HepG2 (cell line): ENCODE measurements at regions not wholly inside any gene's neighbourhood (a gene's known extent, or its start where the extent isn't known, plus 50 kb on each side); places are given as distances from the start of the nearest gene placed in this dataset.

Experiments
- ATAC-seq: fragments of 200-7000 bp; cut with Tn5 transposase; 3 replicates; pipeline ENCODE4 v1.9.1; 2020; ENCODE audit warnings: mild to moderate bottlenecking, moderate library complexity
- BruUV-seq: library from RNA; stranded (reverse); fragments of 400-500 nt; replicated peaks from 2 replicates; lab custom pipeline; 2021; lab: Mats Ljungman, UMichigan
- CTCF ChIA-PET: fragments of 300-600 bp; formaldehyde crosslinking; extraction: SDS; loops from one replicate; lab custom pipeline; 2021; ENCODE audit warnings: low total read pairs, inconsistent platforms, low intra/inter-chr PET ratio; lab: Yijun Ruan, JAX
- POLR2A ChIA-PET: fragments of 350-600 bp; sonication (Branson Sonifier 250); formaldehyde crosslinking; loops from one replicate; lab custom pipeline; 2020; ENCODE audit warnings: antibody characterized with exemption, inconsistent platforms; lab: Yijun Ruan, JAX
- DNase-seq: peaks from one replicate; pipeline ENCODE4 v3.0.0-alpha.2; 2015; ENCODE audit warnings: low spot score
- FAIRE-seq: peaks from 3 replicates; lab custom pipeline; 2011; peaks lifted over from hg19 to GRCh38; lab: Jason Lieb, UNC
- H2AFZ ChIP-seq: one replicate; pipeline ENCODE4 v1.6.1; 2011; ENCODE audit warnings: low read length, inconsistent platforms
- H3K27ac ChIP-seq: fragments of 300-600 bp; 3 replicates; pipeline ENCODE4 v1.8.0; 2011; ENCODE audit warnings: mixed run types, mild to moderate bottlenecking, mixed read lengths, low read length, inconsistent platforms; ENCODE audit not compliant: insufficient read depth; ENCODE audit errors: extremely low read length
- H3K27me3 ChIP-seq, 2 experiments: fragments of 200-600 bp in 1 of 2; 2 replicates in 1 of 2; 3 replicates in 1 of 2; pipeline versions ENCODE4 v1.6.0 to v1.8.0; 2011; ENCODE audit warnings: low read length in 2 of 2, mild to moderate bottlenecking in 2 of 2, moderate library complexity in 2 of 2, inconsistent platforms in 1 of 2; ENCODE audit not compliant: insufficient read depth in 2 of 2, control insufficient read depth in 1 of 2
- H3K36me3 ChIP-seq, 2 experiments: fragments of 200-600 bp in 1 of 2; replicated peaks in 1 of 2; 2 replicates in 1 of 2; 3 replicates in 1 of 2; pipeline versions ENCODE4 v1.5.1 to v1.8.0; 2011; ENCODE audit warnings: low read length in 2 of 2, inconsistent platforms in 1 of 2; ENCODE audit not compliant: insufficient read depth in 2 of 2, control insufficient read depth in 1 of 2
- H3K4me1 ChIP-seq: 2 replicates; pipeline ENCODE4 v1.5.1; 2012; ENCODE audit warnings: low read length, inconsistent platforms; ENCODE audit not compliant: insufficient read depth
- H3K4me2 ChIP-seq: 2 replicates; pipeline ENCODE4 v1.6.0; 2011; ENCODE audit warnings: low read depth, low read length, inconsistent platforms
- H3K4me3 ChIP-seq, 3 experiments: fragments of 200-600 bp in 1 of 3; sonication (generic), shearing (Covaris generic) in 1 of 3; replicated peaks in 1 of 3; 2 replicates each; pipeline ENCODE4 v1.5.1; 2011 to 2016; ENCODE audit warnings: low read length in 3 of 3, inconsistent platforms in 2 of 3, low read depth in 2 of 3, mild to moderate bottlenecking in 2 of 3, control low read depth in 1 of 3, mixed read lengths in 1 of 3; ENCODE audit not compliant: insufficient read depth in 1 of 3
- H3K79me2 ChIP-seq: one replicate; pipeline ENCODE4 v1.6.1; 2011; ENCODE audit warnings: low read length, inconsistent platforms; ENCODE audit not compliant: insufficient read depth
- H3K9ac ChIP-seq: 2 replicates; pipeline ENCODE4 v1.6.0; 2011; ENCODE audit warnings: mild to moderate bottlenecking, low read depth, low read length, inconsistent platforms; ENCODE audit not compliant: insufficient read depth
- H3K9me3 ChIP-seq: 2 replicates; pipeline ENCODE4 v1.5.1; 2012; ENCODE audit warnings: mild to moderate bottlenecking, low read length
- H4K20me1 ChIP-seq: 2 replicates; pipeline ENCODE4 v1.6.0; 2011; ENCODE audit warnings: inconsistent platforms, mild to moderate bottlenecking, low read length, moderate library complexity; ENCODE audit not compliant: insufficient read depth
- AGO2 ChIP-seq: fragments of 200-400 bp; formaldehyde crosslinking; optimal IDR thresholded peaks from 2 replicates; pipeline ENCODE3; 2017; ENCODE audit warnings: mild to moderate bottlenecking, low read depth, low read length, moderate library complexity
- BRCA1 ChIP-seq: sonication (generic); formaldehyde crosslinking; IDR thresholded peaks from 2 replicates; pipeline ENCODE4 v1.4.0; 2020; ENCODE audit warnings: missing genetic modification reagents
- FOXK1 ChIP-seq: sonication (generic); formaldehyde crosslinking; IDR thresholded peaks from 2 replicates; pipeline ENCODE4 v1.4.0; 2020; ENCODE audit warnings: low read depth, missing genetic modification reagents, borderline replicate concordance
- IKZF5 ChIP-seq: IDR thresholded peaks from 2 replicates; pipeline ENCODE4 v1.6.1; 2018; ENCODE audit warnings: missing genetic modification reagents, mild to moderate bottlenecking, missing compliant biosample characterization
- MTF1 ChIP-seq: sonication (generic); formaldehyde crosslinking; IDR thresholded peaks from 2 replicates; pipeline ENCODE4 v1.5.0; 2020; ENCODE audit warnings: missing genetic modification reagents
- PAWR ChIP-seq: sonication (generic); formaldehyde crosslinking; IDR thresholded peaks from 2 replicates; pipeline ENCODE4 v1.4.0; 2020; ENCODE audit warnings: missing genetic modification reagents, mild to moderate bottlenecking, borderline replicate concordance
- POLR2A ChIP-seq, 2 experiments: IDR thresholded peaks; 2 replicates each; pipeline ENCODE4 v1.6.1; 2011; ENCODE audit warnings: low read depth in 2 of 2, low read length in 2 of 2, mild to moderate bottlenecking in 1 of 2, moderate library complexity in 1 of 2; ENCODE audit not compliant: insufficient read depth in 1 of 2
- POLR2G ChIP-seq: fragments of 200-400 bp; formaldehyde crosslinking; IDR thresholded peaks from 2 replicates; pipeline ENCODE4 v1.6.1; 2018; ENCODE audit warnings: mild to moderate bottlenecking, low read depth, low read length, moderate library complexity
- SALL2 ChIP-seq: sonication (generic); formaldehyde crosslinking; IDR thresholded peaks from 2 replicates; pipeline ENCODE4 v1.8.1; 2023; ENCODE audit warnings: mild to moderate bottlenecking, missing genetic modification reagents, inconsistent platforms
- SP4 ChIP-seq: sonication (generic); formaldehyde crosslinking; IDR thresholded peaks from 2 replicates; pipeline ENCODE4 v1.8.1; 2023; ENCODE audit warnings: mild to moderate bottlenecking, missing genetic modification reagents
- ZNF136 ChIP-seq: sonication (generic); formaldehyde crosslinking; IDR thresholded peaks from 2 replicates; pipeline ENCODE4 v1.8.1; 2022; ENCODE audit warnings: low read depth, mild to moderate bottlenecking, moderate library complexity, missing genetic modification reagents
- ZNF3 ChIP-seq: IDR thresholded peaks from 2 replicates; pipeline ENCODE4 v1.7.0; 2017; ENCODE audit warnings: inconsistent platforms
- ZNF383 ChIP-seq: sonication (generic); formaldehyde crosslinking; IDR thresholded peaks from 2 replicates; pipeline ENCODE4 v1.4.0; 2020; ENCODE audit warnings: missing genetic modification reagents, mild to moderate bottlenecking, borderline replicate concordance
- ZNF7 ChIP-seq: IDR thresholded peaks from 2 replicates; pipeline ENCODE4 v1.6.1; 2016; ENCODE audit warnings: missing biosample characterization, missing genetic modification reagents
- ZNF776 ChIP-seq: sonication (generic); formaldehyde crosslinking; IDR thresholded peaks from 2 replicates; pipeline ENCODE4 v1.4.0; 2020; ENCODE audit warnings: mild to moderate bottlenecking, missing genetic modification reagents
- whole genome bisulfite sequencing: methylation state at CpG from one replicate; pipeline ENCODE4 v1.1.6; 2017; ENCODE audit warnings: low lambda C conversion rate; 5-methylcytosine and 5-hydroxymethylcytosine counted together
- in situ Hi-C: cut with HindIII; loops from 2 replicates; pipeline ENCODE4 v1.10.0; 2017; ENCODE audit warnings: low pct_unique_long_range_greater_than_20kb; ENCODE audit not compliant: extremely low pct_ligation_motif_present
- intact Hi-C: fragments of 100-400 bp; cut with micrococcal nuclease; formaldehyde crosslinking; loops from one replicate; pipeline ENCODE4 v1.10.0; 2022; ENCODE audit not compliant: unreplicated experiment
- TF ChIP-seq, protein P1 (sequence below): sonication (generic); formaldehyde crosslinking; IDR thresholded peaks from 2 replicates; pipeline ENCODE4 v1.5.0; 2020; ENCODE audit warnings: mild to moderate bottlenecking, missing genetic modification reagents
- TF ChIP-seq, protein P2 (sequence below): sonication (generic); formaldehyde crosslinking; IDR thresholded peaks from 2 replicates; pipeline ENCODE4 v1.5.0; 2020; ENCODE audit warnings: missing genetic modification reagents

DNA sequence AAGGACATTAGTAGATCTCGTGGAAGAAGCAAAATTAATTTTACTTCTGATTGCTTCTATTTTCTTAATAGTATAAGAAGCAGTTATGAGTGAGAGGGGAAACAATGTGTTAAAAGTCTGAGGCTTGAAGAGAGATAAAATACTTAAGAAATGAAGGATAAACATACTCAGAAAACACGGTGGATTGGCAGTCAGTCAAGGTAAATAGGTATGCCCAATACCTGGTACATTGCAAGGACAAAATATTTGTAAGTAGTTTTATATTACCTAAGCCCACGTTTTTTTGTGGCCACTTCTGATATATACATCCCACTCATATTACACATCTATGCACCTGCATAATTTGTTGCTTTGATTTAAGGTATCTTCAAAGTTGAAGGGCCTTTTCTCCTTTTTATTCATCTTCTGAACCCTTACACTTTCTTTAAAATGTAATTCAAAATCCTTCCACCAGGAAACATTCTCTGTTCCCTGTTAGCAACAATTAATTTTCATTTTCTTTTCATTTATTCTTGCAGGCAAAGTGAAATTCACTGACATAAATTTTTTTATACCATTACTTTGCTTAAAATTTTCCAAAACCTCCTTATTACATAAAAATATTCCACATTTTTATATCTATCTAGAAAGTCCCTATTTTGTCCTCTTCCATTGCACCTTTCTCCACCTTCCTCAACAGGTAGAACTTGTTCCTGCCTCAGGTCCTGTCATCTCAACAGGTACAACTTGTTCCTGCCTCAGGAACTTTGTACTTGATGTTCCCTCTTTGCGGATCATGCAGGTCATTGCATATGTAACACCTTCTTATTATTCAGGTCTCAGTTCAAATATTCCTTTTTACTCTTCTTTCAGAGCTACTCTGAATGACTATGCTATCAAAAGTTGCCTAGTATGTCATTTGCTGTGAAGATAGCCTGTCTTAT is 755.7 kb upstream of the ALCAM start:
- POLR2A ChIA-PET, result no interaction called here

More for the DNA sequence above, 755.7 kb upstream of the ALCAM start:
- no TSS peak for BruUV-seq
- ATAC-seq (no peak), FAIRE-seq (no peak), DNase-seq (no peak)
- Histone ChIP-seq H3K27me3 (no peaks in the 10 kb centered on the region), H3K9ac (no peak overlapping the region), H3K36me3 (no peaks in the 10 kb centered on the region), H3K4me1 (peaks cover 10% of the 10 kb centered on the region), H3K4me3 (no peak overlapping the region), H3K27ac (no peak overlapping the region), H3K79me2 (no peaks in the 10 kb centered on the region), H4K20me1 (no peaks in the 10 kb centered on the region), H3K9me3 (no peaks in the 10 kb centered on the region), H3K4me2 (no peak overlapping the region), H2AFZ (no peak overlapping the region)
- TF ChIP-seq ZNF136 (CRISPR knock-in tag) (no peak), ZNF3 (no peak), MTF1 (CRISPR knock-in tag) (no peak), SP4 (CRISPR knock-in tag) (no peak), BRCA1 (no peak), AGO2 (no peak), POLR2G (no peak), PAWR (no peak), POLR2A (IDR thresholded peaks at IDR 0.05; ENCODE audit: insufficient read depth in 1 of 2, low read depth in 2 of 2, low read length in 2 of 2) (no peak), SALL2 (CRISPR knock-in tag) (no peak), ZNF7 (CRISPR knock-in tag) (no peak), ZNF776 (no peak), FOXK1 (CRISPR knock-in tag) (no peak), IKZF5 (CRISPR knock-in tag) (no peak), ZNF383 (CRISPR knock-in tag) (no peak)
- TF ChIP-seq, protein P1, sequence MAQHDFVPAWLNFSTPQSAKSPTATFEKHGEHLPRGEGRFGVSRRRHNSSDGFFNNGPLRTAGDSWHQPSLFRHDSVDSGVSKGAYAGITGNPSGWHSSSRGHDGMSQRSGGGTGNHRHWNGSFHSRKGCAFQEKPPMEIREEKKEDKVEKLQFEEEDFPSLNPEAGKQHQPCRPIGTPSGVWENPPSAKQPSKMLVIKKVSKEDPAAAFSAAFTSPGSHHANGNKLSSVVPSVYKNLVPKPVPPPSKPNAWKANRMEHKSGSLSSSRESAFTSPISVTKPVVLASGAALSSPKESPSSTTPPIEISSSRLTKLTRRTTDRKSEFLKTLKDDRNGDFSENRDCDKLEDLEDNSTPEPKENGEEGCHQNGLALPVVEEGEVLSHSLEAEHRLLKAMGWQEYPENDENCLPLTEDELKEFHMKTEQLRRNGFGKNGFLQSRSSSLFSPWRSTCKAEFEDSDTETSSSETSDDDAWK (CRISPR knock-in tag), result no peak
- TF ChIP-seq, protein P2, sequence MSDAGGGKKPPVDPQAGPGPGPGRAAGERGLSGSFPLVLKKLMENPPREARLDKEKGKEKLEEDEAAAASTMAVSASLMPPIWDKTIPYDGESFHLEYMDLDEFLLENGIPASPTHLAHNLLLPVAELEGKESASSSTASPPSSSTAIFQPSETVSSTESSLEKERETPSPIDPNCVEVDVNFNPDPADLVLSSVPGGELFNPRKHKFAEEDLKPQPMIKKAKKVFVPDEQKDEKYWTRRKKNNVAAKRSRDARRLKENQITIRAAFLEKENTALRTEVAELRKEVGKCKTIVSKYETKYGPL (CRISPR knock-in tag), result no peak
- intact Hi-C loops, result no loop called here
- in situ Hi-C loops, result loop anchor here (25.0 kb wide), 2 partner anchors 751 to 901 kb away; partner anchors contain the start of gene ALCAM
- CTCF ChIA-PET, result no interaction called here
- 15% methylated on average over 4 of the region's 4 CpGs for WGBS
